ENCODE measurements at regions not wholly inside any gene's neighbourhood (a gene's known extent, or its start where the extent isn't known, plus 50 kb on each side); places are given as distances from the start of the nearest gene placed in this dataset.

DNA sequence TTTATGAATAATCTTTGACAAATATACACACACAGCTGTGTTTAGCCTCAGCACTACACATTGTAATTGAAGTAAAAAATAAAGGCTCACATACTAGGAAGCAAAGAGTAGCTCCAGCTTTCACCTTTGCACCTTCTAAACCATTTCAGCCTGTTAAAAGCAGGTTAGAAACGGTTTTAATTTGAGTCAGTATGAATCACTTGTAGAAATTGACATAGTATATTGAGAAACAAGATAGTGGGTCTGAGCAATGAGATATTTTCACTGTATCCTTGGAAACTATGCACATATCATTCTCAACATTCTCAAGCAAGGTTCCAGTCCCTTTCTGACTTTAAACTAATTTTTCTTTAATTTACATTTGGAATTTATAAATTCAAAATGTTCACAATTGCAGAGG lies 380.3 kb downstream of the AASDHPPT start:
- DNase-seq (ENCODE audit: low spot score), result no peak

DNA sequence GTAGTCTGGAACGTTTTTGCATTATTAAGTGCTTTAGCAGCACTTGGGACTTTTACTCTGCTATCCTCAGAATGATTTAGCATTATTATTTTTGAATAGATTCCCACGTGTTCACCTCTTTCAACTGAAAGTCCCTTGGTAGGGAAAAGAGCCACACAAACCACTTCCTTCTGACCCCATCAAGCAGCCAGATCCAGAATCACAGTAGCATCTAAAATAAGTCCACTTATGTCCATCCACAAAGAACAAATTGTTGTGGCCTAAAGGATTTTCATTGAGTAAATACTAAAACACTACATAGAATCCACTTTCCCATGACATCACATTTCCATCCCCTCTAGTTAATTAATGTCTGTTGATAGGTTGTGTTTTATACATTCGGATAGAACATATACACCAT lies 381.7 kb downstream of the AASDHPPT start:
- DNase-seq (ENCODE audit: low spot score), result no peak

DNA sequence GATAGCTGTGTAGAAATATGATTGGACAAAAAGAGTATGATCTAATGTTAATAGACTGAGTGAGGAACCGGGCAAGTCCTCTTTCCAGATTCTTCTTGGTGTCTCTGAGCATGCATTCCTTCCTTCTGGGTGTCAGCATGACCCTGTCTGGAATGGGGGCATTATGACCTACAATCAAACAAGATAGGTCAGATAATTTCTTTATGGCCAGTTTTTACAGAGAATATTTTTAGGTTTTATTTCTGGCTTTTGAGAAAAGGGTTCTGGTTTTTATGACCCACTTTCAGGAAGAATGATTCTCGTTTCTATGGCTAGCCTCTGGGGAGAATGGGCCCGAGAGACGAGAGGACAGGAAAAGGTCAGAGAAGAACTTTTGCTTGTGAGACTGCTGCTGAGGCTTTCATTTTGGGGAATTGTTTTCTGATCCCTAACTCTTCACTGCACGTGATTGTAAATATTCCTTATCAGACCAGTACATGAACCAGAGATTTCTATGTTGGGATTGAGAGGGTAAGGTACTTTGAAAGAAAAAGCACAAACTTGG lies 383.8 kb downstream of the AASDHPPT start:
- DNase-seq (ENCODE audit: low spot score), result no peak

DNA sequence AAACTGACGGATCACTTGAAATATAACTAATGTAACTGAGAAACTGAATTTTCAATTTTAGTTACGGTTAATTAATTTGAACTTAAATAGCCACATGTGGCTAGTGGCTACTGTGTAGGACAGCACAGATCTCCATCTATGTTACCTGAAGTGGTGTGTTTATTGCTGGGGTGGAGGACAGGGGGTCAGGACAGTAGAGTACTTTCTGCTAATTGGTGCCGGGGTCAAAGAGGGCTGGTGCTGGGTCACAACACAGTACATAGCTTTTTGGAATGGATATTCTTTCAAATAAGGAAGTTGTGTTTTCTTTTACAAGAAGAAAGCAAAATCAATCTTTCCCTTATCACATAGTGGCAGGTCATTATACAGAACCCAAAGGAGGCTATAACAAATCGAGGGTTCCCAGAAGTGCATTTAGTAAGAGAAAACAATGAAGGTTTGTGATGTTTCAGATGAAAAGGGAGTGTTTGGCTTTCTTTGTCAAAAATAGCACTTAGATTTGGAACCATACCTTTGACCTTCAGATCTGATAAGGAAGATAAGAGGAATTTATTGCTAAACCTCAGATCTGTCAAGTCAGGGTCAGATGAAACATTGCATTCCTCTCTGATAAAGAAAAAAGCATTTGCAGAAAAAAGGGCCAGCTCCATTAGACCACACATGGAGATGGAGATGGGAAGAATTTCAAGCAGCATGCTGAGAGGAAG lies 384.5 kb downstream of the AASDHPPT start:
- DNase-seq (ENCODE audit: low spot score), result no peak

DNA sequence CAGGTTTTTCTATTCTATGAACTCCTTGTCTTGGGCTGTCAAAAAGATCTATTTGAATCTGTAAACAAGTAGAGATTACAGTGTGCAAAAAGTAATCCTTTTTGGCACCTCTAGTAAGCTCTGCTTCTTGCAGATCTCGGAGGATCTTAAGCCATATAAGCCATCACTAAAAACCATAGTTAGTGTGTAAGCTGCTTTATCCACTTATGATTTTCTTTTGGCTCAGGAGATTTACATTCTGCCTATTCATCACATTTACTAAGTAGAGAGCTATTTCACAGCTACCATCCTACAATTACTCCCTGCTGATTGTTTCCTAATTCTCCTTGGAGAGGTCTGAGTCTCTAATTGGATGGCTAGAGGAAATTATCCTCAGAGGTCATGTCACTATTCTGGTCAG lies 385.7 kb downstream of the AASDHPPT start:
- DNase-seq (ENCODE audit: low spot score), result no peak

DNA sequence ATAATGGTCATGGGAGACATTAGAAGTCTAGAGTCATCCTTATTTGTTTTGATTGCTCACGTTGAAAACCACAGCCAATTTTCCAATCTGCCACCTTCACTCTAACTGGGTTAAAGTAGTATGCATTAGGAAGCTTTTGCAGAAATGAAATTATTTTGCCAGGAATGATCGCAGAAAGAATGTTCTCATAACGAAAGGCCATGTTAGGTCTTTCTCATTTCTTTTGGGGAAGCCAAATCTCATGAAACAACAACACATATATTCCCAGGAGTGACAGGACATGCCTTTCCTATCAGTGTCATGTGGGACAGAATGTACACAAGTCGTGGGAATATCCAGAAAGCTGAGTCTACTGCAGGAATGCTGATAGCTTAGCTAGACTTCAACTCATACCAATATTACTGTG lies 386.3 kb downstream of the AASDHPPT start:
- DNase-seq (ENCODE audit: low spot score), result no peak

DNA sequence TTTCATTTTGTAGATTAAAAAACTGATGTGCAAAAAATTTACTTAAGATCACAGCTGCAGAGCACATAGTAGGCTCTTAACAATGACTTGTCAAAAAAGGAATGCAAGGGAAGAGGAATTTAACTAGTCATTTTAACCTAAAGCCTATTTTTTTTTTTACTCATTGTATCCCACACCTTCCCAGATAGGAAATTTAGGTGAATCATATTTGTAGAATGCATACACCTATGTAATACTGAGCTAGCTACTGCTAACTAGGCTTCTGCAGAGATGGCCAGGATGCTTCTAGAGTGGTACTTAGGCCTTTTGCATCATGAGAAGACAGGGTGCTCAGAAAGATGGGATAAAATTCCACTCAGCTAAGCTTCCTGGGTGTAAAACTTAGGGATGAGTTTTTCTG lies 387.3 kb downstream of the AASDHPPT start:
- no peak for DNase-seq (ENCODE audit: low spot score)

DNA sequence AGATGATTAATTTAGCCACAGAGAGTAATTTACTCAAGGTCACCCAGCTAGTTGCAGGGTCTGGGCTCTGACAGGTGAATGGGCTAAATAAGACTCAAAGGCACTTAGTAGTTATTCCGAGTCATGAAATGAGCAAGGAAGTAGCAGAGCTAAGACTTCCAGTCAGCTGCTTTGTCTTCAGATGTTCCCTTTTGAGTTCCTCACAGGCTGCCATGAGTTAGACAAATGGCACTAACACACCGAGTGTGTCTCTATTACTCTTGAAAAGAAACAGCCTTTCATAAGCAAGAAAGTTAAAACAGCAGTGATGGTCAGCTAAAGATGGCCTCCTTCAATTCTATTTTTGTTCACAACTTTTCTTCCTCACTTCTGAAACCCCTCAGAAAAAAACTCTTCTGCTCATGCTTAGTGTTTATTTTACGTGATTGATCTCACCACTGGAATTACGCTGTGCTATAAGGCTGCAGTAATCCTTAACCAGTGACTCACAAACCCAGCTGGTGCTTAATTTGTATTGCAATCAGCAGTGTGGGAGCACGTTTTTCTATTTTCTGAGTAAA lies 389.1 kb downstream of the AASDHPPT start:
- no peak for DNase-seq (ENCODE audit: low spot score)

DNA sequence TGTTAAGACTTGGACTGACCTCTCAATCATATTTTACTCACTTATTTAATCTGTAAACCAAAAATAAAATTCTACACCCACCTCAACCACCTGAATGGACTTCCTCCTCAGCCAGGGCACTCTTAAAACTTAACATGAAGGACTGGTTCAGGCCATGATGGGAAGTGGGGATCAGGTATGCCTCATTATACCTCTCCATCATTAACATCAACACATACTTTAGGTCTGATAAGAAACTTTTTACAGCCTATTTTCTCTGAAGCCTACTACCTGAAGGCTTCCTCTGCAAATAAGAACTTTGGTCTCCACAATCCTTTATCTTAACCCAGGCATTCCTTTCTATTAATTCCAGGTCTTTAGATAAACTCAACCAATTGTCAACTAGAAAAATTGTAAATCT lies 390.0 kb downstream of the AASDHPPT start:
- no peak for DNase-seq (ENCODE audit: low spot score)

DNA sequence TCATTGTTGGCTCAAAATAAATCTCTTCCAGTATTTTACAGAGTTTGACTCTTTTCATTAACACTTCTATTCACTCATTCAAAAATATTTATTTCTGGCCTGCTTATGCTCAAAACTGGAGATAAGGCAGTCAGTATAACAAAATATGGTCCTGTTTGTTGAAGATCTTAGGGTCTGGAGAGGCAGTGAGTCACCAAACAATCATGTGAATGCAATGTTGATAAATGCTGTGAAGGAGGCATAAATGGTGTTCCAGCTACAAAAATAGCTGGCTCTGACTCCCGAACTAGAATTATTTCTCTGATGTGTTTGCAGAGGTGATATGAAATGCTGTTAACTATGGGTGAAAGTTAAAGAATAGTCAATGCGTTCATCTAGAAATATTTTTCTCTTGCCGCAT lies 390.6 kb downstream of the AASDHPPT start:
- DNase-seq (ENCODE audit: low spot score), result no peak

DNA sequence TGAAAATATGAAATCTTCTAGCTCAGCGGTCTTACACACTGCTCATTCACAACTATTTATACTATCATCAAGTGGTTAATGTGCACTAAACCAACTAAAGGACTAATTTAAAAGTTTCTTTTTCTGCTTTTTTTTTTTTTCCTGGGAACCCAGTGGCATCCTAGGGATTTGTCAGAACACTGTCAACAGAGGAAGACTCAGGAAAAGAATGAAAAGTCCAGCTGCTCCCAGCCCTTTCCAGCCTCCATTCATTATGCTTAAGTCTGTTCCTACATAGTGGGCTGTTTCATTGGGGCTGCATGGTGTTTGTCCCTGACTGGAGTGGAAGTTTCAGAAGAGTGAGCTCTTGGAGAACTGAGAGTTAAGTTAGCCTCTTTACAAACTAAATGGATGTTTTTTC lies 391.1 kb downstream of the AASDHPPT start:
- no peak for DNase-seq (ENCODE audit: low spot score)

DNA sequence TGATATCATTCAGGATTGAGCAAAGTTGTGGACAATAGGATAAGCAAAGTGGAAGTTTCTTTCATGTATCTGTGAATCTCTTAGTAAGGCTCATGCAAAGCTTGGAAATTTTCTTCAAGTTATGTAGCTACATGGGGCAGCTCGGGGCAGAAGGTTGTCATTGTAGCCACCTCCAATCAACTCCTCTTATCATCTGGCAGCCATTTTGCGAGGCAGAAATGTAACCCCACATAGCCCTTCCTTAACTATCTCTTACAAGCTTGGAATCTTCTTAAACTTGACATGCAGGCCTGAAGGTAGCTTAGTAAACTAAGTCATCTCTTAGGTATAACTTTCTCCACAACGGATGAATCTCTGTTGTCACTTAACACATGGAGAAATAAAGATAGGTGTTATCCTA lies 392.8 kb downstream of the AASDHPPT start:
- no peak for DNase-seq (ENCODE audit: low spot score)

DNA sequence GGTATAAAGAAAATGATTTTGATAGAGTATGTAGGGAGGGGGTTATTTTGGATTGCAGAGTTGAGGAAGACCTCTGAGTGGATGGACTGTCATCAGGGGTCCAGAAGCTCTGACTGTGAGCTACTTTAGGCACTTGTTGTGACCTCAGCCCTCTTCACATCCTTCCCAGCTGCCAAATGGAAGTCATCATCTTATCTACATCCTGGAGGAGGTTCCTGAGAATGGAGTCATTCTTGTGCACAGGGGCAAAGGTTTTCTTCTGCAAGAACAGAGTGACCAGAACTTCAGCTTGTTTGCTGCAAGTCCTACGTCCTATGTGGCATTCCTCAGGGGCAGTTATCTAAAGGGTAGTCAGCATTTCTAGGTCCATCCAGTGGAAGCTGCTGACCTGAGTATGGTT lies 393.8 kb downstream of the AASDHPPT start:
- DNase-seq (ENCODE audit: low spot score), result no peak

DNA sequence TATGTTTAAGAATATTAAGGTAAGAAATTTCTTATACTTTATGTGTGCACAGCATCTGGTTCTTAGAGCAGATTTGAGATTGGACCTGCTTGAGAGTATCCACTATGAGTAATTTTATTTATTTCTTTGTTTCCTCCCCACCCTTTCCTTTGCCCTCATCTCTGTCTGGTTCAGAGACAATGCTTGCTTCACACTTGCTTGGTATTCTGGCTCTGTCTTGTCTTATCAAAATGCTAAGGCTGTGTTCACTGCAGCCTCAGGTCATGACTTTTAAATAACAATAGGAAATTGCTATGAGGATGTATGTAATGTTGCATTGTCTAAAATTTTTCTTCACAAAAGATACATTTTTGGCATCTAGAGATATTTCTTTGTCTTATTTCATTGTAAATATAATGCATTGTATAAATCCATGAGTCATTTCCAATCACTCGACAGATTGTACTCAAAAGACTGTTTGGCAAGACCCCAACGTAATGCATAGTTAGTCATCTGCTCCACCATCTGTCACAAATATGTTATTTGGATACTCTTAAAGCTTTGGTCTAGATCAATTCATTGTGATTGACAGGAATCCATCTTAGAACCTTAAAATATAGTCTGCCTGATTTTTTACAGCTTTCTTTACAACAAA lies 395.7 kb downstream of the AASDHPPT start:
- DNase-seq (ENCODE audit: low spot score), result no peak

DNA sequence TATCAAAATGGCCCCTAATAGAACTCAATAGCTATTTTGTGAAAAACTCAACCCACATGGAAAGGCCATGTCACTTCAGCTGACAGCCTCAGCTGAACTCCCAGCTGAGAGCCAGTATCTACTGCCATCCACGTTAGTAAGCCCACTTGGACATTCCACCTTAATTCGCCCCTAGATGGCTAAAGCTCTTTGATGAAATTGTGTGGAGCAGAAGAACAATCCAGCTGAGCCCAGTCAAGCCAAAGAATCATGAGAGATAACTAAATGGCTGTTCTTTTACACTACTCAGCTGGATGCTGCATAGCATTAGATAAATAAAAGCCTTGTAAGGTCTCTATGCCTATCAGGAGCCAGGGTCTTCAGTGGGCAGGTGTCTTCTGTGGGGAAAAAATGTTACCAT lies 396.8 kb downstream of the AASDHPPT start:
- DNase-seq (ENCODE audit: low spot score), result no peak

DNA sequence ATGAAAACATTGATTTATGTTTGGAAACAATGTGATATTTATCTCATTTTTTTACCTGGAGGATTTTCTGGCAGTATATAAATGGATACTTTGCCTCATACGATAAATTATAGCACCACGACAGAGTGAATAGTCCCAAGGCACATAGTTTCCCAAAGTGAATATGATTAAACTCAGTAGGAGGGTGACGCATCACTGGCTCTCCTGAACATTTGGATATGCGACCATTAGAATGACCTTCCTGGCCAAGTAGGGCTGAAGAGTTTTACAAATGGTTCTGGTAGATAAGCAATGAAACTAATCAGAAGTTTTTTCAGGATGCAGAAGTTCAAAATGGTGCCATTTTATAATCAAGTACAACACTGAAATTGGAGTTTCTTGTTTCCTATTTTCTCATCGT lies 397.7 kb downstream of the AASDHPPT start:
- DNase-seq (ENCODE audit: low spot score), result no peak

DNA sequence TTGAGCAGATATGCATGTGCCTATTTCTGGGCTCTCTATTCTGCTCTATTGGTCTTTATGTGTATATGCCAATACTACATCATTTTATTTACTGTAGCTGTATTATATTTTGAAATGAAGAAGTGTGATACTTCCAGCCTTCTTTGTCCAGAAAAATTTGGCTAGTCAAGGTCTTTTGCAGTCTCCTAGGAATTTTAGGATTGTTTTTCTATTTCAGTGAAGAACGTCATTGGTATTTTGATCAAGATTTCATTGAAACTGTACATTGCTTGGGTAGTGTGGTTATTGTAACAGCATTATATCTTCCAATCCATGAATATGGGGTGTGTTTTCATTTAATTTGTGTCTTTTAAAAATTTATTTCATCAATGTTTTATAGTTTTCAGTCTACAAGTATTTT lies 400.3 kb downstream of the AASDHPPT start:
- no peak for DNase-seq (ENCODE audit: low spot score)

DNA sequence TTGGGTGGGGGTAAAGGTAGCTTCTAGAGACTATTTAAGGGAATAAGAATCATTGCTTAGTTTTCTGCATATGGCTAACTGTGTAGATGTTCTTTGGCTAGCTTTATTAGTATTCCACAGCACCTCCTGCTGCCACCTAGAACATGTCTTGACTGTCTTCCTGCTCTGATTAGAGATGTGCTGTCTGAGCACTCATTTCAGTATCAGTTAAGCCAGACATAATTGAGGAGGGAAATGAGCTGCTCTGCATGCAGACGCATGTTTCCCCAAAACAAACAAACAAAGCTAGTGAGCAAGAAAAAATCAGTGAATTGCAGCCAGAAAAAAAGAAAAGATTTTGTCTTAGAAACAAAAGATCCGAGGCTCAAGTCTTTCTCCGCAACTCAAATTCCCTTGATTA lies 402.2 kb downstream of the AASDHPPT start:
- no peak for DNase-seq (ENCODE audit: low spot score)

DNA sequence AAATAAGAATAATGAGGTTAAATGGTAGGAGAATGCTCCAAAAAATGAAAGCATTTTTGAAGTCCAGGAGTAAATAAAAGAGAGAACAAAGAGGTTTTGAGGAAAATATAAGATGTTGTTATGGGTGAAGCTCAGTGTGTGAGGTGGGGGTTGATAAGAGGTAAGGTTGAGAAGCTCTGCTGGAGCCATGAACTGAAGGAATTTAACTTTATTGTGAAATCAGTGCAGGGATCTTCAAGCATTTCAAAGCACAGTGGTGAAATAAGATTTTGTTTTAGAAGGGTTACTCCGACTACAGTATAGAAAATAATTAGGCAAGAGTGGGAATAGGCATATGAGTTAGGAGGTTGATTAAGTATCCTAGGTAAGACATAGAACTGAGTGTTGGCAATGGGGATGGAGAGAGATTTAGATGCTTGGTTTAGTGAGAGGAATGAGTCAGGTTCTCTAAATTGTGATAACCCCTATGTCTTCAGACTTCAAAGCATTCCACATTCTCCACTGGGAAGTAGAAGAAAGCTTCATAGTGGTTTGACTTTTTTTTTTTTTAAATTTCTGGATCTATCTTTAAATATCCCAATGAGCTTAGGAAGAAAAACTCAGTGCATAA lies 403.2 kb downstream of the AASDHPPT start:
- DNase-seq (ENCODE audit: low spot score), result no peak

DNA sequence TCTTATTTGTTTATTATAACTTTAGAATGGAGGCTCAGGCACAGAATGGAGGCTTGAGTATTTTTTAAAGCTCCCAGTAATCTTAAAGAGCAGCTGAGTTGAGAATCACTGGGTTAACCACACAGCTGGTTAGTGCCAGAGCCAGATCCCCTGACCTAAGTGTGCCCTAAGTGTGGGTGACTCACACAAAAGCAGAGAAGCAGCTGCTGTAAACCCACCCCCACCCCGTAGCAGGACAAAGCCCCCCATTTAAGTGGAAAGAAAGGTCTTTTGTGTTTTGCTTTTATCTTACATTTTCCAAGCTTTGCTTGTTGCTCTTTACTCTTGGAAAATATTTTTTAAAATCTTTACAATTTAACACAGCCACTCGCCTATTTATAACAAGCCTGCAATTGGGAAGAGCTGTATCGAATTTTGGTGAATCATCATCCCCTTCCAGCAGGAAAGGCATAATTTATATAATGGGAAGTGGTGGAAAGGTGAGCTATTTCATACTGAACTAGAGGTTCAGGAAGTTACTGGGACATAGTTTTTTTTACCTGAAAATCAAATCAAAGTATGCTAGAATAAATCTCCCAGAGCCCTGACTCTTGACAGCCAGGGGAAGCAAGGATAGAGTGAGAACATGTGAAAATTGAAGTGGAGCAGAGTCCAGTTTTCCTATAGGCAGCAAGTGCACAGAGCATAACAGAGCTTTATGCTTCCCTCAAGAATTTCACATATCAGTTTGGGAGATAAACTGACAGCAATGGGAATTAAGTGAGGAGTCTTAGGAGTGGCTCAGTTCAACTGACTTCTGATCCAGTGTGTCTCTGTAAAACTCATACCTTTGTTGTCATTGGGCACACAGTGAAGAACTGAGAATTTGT lies 405.7 kb downstream of the AASDHPPT start:
- DNase-seq (ENCODE audit: low spot score), result no peak

DNA sequence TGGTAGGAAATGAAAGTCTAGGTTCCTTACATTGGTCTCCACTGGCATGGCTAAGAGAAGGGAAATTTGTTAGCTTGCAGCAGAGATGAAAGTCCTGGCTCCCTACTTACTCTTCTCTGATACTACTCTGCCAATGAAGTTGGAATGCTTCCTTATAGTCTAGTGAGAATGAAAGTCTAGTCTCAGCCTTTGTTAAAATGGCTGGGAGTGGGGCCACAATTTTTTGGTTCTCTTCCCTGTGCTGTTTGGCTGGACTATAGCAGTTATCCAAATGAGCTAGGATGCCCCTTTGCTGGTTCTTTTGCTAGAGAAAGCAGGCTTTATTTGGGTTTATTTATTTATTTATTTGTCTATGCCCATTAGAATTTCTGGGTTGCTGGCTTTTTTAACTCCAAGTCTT lies 414.3 kb downstream of the AASDHPPT start:
- DNase-seq (ENCODE audit: low spot score), result no peak

DNA sequence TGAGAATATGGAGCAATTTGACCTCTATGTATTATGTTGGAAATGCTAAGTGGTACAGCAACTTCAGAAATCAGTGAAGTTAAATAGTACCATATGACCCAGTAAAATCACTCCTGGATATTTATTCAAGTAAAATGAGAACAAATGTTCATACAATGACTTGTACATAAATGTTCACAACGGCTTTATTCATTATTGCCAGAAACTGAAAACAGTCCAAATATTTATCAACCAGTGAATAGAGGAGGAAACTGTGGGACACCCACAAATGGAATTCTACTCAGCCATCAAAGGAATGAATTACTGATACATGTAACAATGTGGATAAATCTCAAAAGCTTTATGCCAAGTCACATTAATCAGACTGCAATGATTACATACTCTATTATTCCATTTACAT lies 416.3 kb downstream of the AASDHPPT start:
- DNase-seq (ENCODE audit: low spot score), result no peak
